Muscle layer of duodenum (tissue), 2 donors: ENCODE measurements at regions not wholly inside any gene's neighbourhood (a gene's known extent, or its start where the extent isn't known, plus 50 kb on each side); places are given as distances from the start of the nearest gene placed in this dataset.

ENCODE experiments used
- H3K27ac ChIP-seq: one replicate; pipeline ENCODE4 v1.7.0; 2013; ENCODE audit warnings: mild to moderate bottlenecking, low read length
- H3K27me3 ChIP-seq: one replicate; pipeline ENCODE4 v1.7.0; 2013; ENCODE audit warnings: low read depth, mild to moderate bottlenecking, control low read depth, low read length
- H3K36me3 ChIP-seq, 2 donors: one replicate each; pipeline ENCODE4 v1.7.0; 2013; ENCODE audit warnings: low read length in 2 of 2, control low read depth in 1 of 2, mild to moderate bottlenecking in 1 of 2; ENCODE audit not compliant: insufficient read depth in 2 of 2, control insufficient read depth in 1 of 2
- H3K4me1 ChIP-seq, 2 donors: one replicate each; pipeline ENCODE4 v1.7.0; 2013; ENCODE audit warnings: low read length in 2 of 2, mild to moderate bottlenecking in 2 of 2, control low read depth in 1 of 2, moderate library complexity in 1 of 2; ENCODE audit not compliant: insufficient read depth in 2 of 2, control insufficient read depth in 1 of 2
- H3K4me3 ChIP-seq, 2 donors: one replicate each; pipeline ENCODE4 v1.7.0; 2013; ENCODE audit warnings: low read length in 2 of 2, low read depth in 1 of 2, mild to moderate bottlenecking in 1 of 2
- H3K9me3 ChIP-seq, 2 donors: one replicate each; pipeline ENCODE4 v1.7.0; 2013; ENCODE audit warnings: low read length in 2 of 2, control low read depth in 1 of 2, mild to moderate bottlenecking in 1 of 2; ENCODE audit not compliant: control insufficient read depth in 1 of 2
- donor health status: healthy.

DNA sequence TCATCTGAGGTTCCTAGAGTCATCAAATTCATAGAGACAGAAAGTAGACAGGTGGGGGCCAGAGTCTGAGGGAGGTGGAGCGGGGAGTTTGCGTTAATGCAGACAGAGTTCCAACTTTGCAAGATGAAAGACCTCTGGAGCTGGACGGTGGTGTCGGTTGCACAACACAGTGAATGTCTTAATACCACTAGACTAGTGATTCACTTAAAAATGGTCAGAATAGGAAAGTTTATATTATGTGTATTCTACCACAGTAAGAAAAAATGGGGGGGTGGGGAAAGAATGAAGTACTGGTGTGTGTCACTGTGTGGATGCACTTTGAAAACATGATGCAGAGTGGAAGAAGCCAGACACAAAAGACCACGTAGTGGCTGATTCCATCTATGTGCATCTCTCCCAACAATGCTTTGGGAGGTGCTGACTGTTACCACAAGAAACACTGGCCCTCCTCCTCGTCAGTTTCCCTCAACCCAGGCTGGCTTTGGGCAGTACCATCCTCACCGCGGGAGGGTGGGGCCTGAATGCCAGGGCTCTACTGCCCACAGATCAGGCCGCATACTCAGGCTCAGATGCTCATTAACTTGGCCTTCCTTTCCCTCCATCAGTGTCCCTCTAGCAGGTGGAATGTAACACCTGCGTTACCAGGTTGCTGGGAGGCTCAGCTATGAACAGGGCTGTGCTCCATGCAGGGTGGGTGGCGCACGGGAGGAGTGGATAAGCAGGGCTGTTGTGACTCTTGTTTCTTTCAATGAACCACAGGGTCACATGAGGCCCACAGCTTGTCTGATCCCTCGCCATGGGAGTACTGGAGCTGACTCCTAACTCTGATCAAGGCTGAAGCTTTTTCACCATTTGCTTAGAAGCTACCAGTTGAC is 297.0 kb downstream of the CTTN start:
- Histone ChIP-seq H3K4me1 (no peaks in the 10 kb centered on the region), H3K36me3 (no peaks in the 10 kb centered on the region), H3K27me3 (no peaks in the 10 kb centered on the region)

DNA sequence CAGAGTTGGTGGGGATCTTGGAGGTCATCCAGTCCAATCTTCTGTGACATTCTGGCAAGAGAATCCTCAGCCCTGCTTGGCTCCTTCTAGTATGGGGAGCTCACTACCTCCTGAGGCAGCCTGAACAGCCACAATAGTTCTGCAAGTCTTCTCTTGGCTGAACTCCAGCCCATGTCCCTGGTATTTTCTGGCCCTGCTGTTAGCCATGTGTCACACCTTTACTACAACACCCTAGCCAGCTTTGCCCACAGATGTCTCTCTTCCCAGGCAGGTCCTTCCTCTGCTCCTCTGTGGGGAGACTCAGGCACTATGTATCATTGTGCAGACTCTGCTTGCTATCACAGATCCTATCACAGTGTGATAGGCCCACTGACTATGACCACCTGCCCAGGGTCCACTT is 297.7 kb downstream of the CTTN start:
- Histone ChIP-seq H3K27me3 (no peaks in the 10 kb centered on the region), H3K4me3 (no peak overlapping the region), H3K36me3 (no peaks in the 10 kb centered on the region), H3K27ac (no peak overlapping the region), H3K4me1 (no peaks in the 10 kb centered on the region), H3K9me3 (no peaks in the 10 kb centered on the region)

More for the DNA sequence above, 297.0 kb downstream of the CTTN start:
- no peak overlapping the region for H3K27ac ChIP-seq
- H3K4me3 ChIP-seq, result no peak overlapping the region
- no peaks in the 10 kb centered on the region for H3K9me3 ChIP-seq

DNA sequence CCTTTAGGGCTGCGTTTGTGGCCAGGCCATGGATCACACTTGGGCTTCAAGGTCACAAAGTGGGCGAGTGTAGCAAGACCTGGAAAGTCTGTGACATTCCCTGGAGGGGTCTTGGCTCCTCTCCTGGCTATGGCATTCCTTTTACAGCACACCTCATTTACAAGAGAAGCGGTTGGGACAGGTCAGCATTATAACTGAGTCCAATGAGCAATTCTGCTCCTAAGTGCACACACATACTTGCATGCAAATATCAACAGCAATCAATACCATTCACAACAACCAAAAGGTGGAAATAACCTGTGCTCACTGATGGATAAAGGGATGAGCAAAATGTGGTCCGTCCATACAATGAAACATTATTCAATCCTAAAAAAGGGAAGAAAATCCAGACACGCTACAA is 298.2 kb downstream of the CTTN start:
- H3K4me1 ChIP-seq, result no peaks in the 10 kb centered on the region
- no peaks in the 10 kb centered on the region for H3K9me3 ChIP-seq
- H3K27me3 ChIP-seq, result no peaks in the 10 kb centered on the region
- H3K27ac ChIP-seq, result no peak overlapping the region
- H3K4me3 ChIP-seq, result no peak overlapping the region
- no peaks in the 10 kb centered on the region for H3K36me3 ChIP-seq

DNA sequence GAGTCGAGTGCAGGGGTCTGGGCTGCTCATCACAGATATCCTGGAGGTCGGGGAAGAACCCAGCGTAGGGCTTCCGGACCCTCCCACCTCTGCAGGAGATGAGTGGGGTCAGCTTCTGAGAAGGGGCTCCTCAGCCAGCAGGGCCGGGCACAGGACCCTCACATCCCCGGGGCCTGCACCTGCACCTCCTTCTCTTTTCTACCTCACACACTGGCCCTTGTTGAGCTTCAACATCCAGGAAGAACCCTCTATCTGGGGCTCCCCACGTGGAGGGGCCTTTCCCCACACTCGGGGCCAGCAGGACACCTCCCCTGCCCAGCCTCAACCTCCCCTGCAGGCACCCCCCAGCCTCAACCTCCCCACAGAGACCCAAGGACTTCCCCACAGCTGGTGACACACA is 299.4 kb downstream of the CTTN start:
- H3K27me3 ChIP-seq, result no peaks in the 10 kb centered on the region
- H3K4me3 ChIP-seq, result no peak overlapping the region
- no peak overlapping the region for H3K27ac ChIP-seq
- no peaks in the 10 kb centered on the region for H3K9me3 ChIP-seq
- no peaks in the 10 kb centered on the region for H3K36me3 ChIP-seq
- H3K4me1 ChIP-seq, result no peaks in the 10 kb centered on the region

DNA sequence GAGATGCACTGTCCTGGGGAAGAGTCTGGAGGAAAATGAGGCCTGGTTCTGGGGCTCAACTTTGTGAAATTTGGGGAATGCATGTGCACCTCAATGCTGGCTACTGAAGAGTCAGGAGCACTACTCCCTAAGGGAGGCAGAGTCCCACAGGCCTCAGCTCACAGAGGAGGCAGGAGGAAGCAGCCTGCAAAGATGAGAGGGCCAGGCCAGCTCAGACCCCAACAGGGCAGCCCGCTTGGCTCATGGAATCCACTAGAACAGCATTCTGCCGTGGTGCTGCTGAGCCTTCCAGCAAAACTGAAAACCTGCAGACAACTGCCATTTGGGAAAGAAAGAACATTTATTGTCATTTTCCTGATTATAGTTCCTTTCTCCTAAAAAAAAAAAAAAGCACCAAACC is 300.5 kb downstream of the CTTN start:
- Histone ChIP-seq H3K4me3 (no peak overlapping the region), H3K27me3 (no peaks in the 10 kb centered on the region), H3K4me1 (no peaks in the 10 kb centered on the region), H3K27ac (no peak overlapping the region), H3K9me3 (no peaks in the 10 kb centered on the region), H3K36me3 (no peaks in the 10 kb centered on the region)

DNA sequence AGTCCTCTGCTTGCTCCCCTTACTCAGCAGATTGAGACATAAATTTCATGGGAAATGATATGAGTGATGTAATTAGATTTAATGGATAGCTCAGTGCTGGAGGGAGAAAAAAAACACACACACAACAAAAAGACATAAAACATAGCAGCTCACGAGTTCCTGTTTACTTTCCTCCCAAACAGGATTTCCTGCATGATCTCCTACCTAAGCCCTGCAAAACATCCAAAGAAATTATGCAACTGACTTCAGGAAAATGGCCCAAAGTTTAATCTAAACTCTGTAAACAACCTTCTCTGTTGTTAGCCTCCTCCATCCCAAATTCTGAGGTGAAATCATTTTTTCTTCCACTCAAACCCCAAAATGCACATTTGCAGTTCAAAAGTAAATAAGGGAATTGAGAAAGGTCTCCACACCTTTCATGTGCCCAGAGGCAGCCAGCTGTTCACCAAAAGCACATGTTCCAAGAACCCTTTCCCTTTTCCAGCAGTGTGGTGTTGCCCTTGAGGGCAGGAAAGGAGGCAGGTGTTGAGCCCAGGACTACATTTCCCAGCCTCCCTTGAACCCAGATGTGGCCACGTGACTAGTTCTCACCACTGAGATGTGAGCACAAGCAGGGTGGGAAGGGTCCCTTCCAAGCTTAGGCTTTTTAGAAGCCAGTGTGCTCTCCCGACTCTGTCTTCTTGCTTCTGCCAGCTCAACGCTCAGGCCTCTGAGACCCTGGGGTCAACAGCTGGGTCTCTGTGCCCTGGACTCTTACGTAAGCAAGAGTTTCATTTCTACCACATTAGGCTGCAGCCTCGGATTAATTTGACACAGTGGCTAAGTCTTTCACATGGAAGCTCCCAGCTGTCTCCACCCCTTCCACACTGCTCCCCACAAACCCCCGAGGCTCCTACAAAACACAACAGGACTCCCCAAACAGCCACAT is 301.2 kb downstream of the CTTN start:
- no peaks in the 10 kb centered on the region for H3K27me3 ChIP-seq
- H3K9me3 ChIP-seq, result no peaks in the 10 kb centered on the region
- no peaks in the 10 kb centered on the region for H3K4me1 ChIP-seq
- H3K36me3 ChIP-seq, result no peaks in the 10 kb centered on the region
- H3K4me3 ChIP-seq, result no peak overlapping the region
- H3K27ac ChIP-seq, result no peak overlapping the region

DNA sequence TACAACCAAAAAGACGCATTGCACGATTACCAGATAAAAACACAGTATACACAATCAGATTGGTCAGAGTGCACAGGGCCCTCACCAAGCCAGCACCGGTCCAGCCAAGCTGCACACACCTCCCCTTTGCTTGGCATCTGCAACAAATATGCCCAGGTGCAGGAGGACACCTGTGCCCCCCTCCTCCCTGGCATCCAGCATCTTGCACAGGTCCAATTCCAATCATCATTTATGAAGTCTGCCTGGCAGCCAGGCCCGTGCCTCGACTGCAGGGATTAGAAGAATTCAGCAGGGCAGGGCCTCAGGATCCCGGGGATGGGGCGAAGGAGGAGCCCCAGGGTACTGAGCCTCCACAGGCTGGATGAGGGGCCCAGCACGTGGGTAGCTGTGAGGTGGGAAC is 302.1 kb downstream of the CTTN start:
- H3K4me3 ChIP-seq, result no peak overlapping the region

DNA sequence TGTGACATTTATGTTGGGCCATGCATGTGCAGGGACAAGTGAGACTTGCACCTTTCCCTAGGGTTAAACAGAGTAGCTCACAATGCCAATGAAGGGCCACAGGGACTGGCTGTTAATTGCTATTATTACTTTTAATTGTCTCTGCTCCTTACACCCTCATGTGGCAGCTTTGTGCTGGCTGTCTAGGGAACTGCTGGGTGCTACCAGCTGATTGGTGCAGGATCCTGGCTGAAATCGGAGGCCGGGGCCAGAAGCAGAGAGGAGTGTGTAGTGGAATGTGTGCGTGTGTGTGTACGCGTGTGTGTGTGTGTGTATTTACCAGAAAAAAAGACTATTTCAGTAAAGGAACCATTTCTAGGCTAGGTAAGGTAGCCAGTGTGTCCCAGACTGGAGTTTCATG is 302.5 kb downstream of the CTTN start:
- Histone ChIP-seq H3K4me1 (no peaks in the 10 kb centered on the region), H3K27me3 (no peaks in the 10 kb centered on the region), H3K9me3 (no peaks in the 10 kb centered on the region), H3K27ac (no peak overlapping the region), H3K4me3 (no peak overlapping the region), H3K36me3 (no peaks in the 10 kb centered on the region)

More for the DNA sequence above, 302.1 kb downstream of the CTTN start:
- Histone ChIP-seq H3K27me3 (no peaks in the 10 kb centered on the region), H3K4me1 (no peaks in the 10 kb centered on the region), H3K9me3 (no peaks in the 10 kb centered on the region), H3K27ac (no peak overlapping the region), H3K36me3 (no peaks in the 10 kb centered on the region)

DNA sequence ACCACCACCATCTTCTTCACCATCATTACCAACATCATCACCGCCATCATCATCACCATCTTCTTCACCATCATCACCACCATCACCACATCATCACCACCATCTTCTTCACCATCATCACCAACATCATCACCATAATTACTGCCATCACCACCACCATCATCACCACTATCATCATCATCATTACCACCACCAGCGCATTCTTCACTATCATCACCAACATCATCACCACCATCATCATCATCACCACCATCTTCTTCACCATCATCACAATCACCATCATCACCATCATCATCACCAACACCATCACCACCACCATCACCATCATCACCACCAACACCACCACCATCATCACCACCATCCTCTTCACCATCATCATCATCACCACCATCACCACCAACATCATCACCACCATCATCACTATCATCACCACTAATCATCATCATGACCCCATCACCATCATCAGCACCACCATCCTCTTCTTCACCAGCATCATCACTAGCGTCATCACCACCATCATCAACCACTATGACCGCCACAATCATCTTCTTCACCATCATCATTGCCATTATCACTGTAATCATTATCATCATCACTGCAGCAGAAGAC is 303.8 kb downstream of the CTTN start:
- no peak overlapping the region for H3K4me3 ChIP-seq
- H3K9me3 ChIP-seq, result no peaks in the 10 kb centered on the region
- H3K27ac ChIP-seq, result no peak overlapping the region
- H3K27me3 ChIP-seq, result no peaks in the 10 kb centered on the region
- H3K4me1 ChIP-seq, result no peaks in the 10 kb centered on the region
- H3K36me3 ChIP-seq, result no peaks in the 10 kb centered on the region

DNA sequence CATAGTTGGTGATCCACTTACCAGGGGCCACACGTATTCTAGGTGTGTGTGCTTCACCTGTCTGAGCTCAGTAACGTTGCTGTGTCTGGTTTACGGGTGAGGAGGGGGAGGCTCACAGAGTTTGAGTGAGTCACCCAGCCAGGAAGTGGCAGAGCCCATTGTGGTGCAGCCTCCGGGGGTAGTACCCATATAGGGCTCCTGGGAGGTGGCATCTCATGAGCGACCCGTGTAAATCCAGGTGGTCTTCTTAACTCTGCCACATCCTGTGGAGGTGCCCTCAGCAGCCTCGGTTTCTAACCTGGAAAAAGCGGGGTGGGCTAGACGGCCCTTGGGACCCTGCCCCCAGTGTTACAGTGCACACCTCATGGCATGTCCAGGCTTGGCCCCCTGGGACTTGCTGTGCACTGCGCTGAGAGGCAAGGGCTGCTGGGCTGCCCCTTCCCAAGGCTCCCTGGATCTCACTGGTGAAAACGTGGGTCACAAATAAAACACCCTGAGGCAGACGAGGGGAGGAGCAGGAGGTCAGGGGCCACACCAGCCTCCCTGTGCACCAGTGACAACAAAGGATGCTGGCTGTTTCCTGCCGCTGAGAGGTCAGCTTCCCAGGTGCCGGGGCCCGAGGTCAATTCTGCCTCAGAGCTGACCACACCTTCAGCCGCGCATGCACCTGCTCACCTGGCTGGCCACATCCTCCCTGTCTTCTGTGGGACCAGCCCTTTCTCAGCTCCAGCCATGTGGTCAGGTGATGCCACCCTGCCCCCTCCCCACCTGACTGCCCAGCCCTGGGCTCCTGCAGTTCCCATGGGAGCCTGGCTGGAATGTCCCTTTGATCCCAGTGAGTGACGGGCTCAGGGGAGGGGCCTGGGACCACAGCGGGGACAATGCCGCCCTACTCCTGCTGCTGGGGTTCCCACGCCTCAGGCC is 305.1 kb downstream of the CTTN start:
- Histone ChIP-seq H3K4me3 (no peak overlapping the region), H3K36me3 (no peaks in the 10 kb centered on the region), H3K27ac (no peak overlapping the region), H3K9me3 (no peaks in the 10 kb centered on the region), H3K27me3 (no peaks in the 10 kb centered on the region), H3K4me1 (no peaks in the 10 kb centered on the region)
